CD4-positive, alpha-beta T cell treated with Interleukin-10 for 1 hour (primary cell): ENCODE measurements at regions not wholly inside any gene's neighbourhood (a gene's known extent, or its start where the extent isn't known, plus 50 kb on each side); places are given as distances from the start of the nearest gene placed in this dataset.
"Not testable (repeated sequence)": the region's sequence is repeated elsewhere in the genome, so short reads cannot be mapped to it uniquely, and the experiment has no call there.

Source experiments
- DNase-seq: peaks from one replicate; pipeline ENCODE4 v3.0.0-alpha.2; 2020

GRCh38 chr3:135649361-135649760, 316.2 kb upstream of the PPP2R3A start:
- DNase-seq = no peak

GRCh38 chr3:135650309-135650708, 315.2 kb upstream of the PPP2R3A start:
- no peak for DNase-seq

GRCh38 chr3:135652388-135652787, 313.1 kb upstream of the PPP2R3A start:
- DNase-seq = no peak

- no peak for DNase-seq
Measured at GRCh38 chr3:135655328-135655727, 310.2 kb upstream of the PPP2R3A start.

GRCh38 chr3:135658451-135658850, 307.1 kb upstream of the PPP2R3A start:
- not testable (repeated sequence) for DNase-seq

GRCh38 chr3:135667061-135667460, 298.5 kb upstream of the PPP2R3A start:
- DNase-seq = no peak

GRCh38 chr3:135674508-135674907, 291.0 kb upstream of the PPP2R3A start:
- no peak for DNase-seq

- DNase-seq = no peak
Measured at GRCh38 chr3:135678386-135678785, 287.1 kb upstream of the PPP2R3A start.

GRCh38 chr3:135688003-135688402, 277.5 kb upstream of the PPP2R3A start:
- no peak for DNase-seq

- DNase-seq = no peak
Measured at GRCh38 chr3:135690664-135691063, 274.9 kb upstream of the PPP2R3A start.

GRCh38 chr3:135691240-135691639, 274.3 kb upstream of the PPP2R3A start:
- no peak for DNase-seq

GRCh38 chr3:135694142-135694541, 271.4 kb upstream of the PPP2R3A start:
- no peak for DNase-seq

GRCh38 chr3:135699741-135700140, 265.8 kb upstream of the PPP2R3A start:
- no peak for DNase-seq

GRCh38 chr3:135706758-135707375, 258.7 kb upstream of the PPP2R3A start:
- no peak for DNase-seq

GRCh38 chr3:135719449-135719848, 246.1 kb upstream of the PPP2R3A start:
- no peak for DNase-seq

GRCh38 chr3:135728007-135728721, 237.4 kb upstream of the PPP2R3A start:
- DNase-seq = no peak

GRCh38 chr3:135731546-135731945, 234.0 kb upstream of the PPP2R3A start:
- DNase-seq = no peak

GRCh38 chr3:135736740-135737139, 228.8 kb upstream of the PPP2R3A start:
- DNase-seq = no peak

- no peak for DNase-seq
Measured at GRCh38 chr3:135739779-135740178, 225.7 kb upstream of the PPP2R3A start.

- DNase-seq = no peak
Measured at GRCh38 chr3:135740211-135740610, 225.3 kb upstream of the PPP2R3A start.

GRCh38 chr3:135740751-135741150, 224.8 kb upstream of the PPP2R3A start:
- DNase-seq = no peak

- no peak for DNase-seq
Measured at GRCh38 chr3:135751991-135752390, 213.5 kb upstream of the PPP2R3A start.

- no peak for DNase-seq
Measured at GRCh38 chr3:135752851-135753250, 212.7 kb upstream of the PPP2R3A start.

GRCh38 chr3:135753506-135753905, 212.0 kb upstream of the PPP2R3A start:
- no peak for DNase-seq
